SK-N-SH (cell line): ENCODE measurements at regions not wholly inside any gene's neighbourhood (a gene's known extent, or its start where the extent isn't known, plus 50 kb on each side); places are given as distances from the start of the nearest gene placed in this dataset.

Experiments used
- FOSL2 ChIP-seq: IDR thresholded peaks from 2 replicates; pipeline ENCODE4 v1.4.0; 2012; ENCODE audit warnings: low read depth, mild to moderate bottlenecking, moderate library complexity, borderline replicate concordance
- TF ChIP-seq, protein P1 (sequence below): fragments of 200-600 bp; sonication (generic); IDR thresholded peaks from 2 replicates; pipeline ENCODE4 v1.6.1; 2017; ENCODE audit warnings: antibody characterized with exemption, mild to moderate bottlenecking, moderate library complexity

DNA sequence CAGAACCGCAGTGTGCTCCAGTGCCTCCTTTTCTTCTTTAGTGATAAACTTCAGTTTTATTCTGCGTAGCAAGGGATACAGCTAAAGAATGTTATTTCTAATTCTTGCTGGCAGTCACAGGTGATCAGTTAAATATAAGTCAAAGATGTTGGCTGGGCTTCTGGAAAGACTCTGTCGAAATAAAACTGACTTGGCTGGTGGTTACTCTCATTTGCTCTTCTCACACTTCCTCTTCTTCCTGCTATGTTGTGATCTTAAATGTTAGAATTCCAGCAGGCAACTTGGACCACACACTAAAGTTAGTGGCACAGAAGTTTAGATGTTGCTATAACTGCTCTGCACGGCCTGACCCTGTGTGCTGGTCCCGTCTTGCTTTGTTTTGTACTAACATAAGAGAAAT lies 278.6 kb downstream of the CDH19 start:
- no peak for TF ChIP-seq FOSL2
- TF ChIP-seq, protein P1, sequence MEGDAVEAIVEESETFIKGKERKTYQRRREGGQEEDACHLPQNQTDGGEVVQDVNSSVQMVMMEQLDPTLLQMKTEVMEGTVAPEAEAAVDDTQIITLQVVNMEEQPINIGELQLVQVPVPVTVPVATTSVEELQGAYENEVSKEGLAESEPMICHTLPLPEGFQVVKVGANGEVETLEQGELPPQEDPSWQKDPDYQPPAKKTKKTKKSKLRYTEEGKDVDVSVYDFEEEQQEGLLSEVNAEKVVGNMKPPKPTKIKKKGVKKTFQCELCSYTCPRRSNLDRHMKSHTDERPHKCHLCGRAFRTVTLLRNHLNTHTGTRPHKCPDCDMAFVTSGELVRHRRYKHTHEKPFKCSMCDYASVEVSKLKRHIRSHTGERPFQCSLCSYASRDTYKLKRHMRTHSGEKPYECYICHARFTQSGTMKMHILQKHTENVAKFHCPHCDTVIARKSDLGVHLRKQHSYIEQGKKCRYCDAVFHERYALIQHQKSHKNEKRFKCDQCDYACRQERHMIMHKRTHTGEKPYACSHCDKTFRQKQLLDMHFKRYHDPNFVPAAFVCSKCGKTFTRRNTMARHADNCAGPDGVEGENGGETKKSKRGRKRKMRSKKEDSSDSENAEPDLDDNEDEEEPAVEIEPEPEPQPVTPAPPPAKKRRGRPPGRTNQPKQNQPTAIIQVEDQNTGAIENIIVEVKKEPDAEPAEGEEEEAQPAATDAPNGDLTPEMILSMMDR, result no peak
